NCI-H82 treated with DMSO at 0.1 percent for 48 hours (cell line): ENCODE measurements at regions not wholly inside any gene's neighbourhood (a gene's known extent, or its start where the extent isn't known, plus 50 kb on each side); places are given as distances from the start of the nearest gene placed in this dataset.

Experiments used
- DNase-seq: peaks from one replicate; lab custom pipeline; 2025; ENCODE audit not compliant: unreplicated experiment; lab: John Stamatoyannopoulos, UW

DNA sequence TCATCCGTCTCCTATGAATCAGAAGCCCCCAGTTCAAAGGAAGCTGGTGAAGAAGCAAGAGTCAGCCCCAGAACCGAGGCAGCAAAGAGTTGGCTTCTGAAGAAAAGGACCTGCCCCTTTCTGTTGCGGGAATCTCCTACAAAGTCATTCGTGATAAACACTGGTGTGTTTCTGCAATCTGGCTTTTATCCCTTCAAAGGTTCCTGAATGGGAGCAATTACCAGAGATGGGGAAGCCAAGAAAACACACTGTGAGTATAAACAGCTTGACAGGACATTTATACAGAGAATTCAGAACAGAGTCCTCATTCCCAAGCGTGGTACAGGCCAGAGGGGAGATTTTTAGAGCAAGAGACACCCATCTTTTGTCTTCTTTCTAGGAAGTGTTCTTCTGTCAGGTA, 226.8 kb upstream of the LNX1 start:
- DNase-seq: no peak

DNA sequence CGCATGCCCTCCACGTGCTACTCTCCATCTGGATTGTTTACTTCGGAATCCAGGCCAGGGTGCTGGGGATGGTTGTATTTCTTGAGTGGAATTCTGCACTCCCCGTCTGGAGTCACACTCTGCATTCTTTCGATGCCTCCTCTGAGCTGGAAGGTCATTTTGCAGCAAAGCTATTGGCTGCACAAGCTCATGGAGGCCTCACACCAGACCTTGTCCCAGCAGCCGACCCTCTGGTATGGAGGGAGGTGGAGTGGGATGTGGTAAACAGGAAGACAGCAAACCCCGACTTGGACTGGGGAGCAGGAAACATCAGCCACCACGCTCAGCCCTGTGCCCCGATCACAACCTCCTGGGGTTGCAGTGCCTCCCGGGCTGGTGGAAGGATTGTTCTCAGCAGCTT, 225.3 kb upstream of the LNX1 start:
- DNase-seq: no peak

DNA sequence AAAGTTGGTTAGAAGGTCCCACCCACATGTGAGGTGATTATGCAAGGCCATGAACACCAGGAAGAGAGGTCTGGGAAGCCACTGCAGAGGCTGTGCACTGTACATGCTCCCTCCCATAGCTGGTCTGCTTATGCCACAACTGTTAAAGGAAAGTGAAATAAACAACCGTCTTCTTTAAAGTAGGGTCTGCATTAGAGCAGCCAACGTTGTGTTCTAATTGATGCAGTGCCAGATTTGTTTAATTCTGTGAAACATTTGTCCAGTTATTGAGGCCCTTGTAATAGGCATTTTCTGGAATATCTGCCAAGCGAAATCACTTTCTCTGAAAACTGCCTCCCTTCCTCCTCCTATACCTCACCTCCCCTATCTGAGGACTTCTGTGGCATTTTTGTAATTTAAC, 224.0 kb upstream of the LNX1 start:
- DNase-seq: no peak

DNA sequence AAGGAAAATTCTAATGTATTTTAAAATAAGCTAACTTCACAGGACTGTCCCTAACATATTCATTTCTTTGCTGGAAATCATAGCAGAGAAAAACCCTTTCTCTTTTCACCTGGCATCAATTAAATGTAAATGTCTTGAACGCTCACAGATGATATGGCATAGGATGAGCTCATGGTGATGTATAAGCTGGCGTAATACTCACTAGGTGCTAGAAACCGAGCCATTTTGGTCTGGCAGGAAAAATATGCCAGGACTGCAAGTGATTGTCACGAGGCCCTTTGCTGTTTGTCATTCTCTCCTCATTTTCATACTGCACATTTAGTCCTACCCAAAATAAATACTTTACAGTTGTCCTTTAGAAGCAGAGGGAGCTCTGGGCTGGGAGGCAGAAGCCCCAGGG, 222.7 kb upstream of the LNX1 start:
- no peak for DNase-seq

GRCh38 chr4:53810643-53811042, 219.4 kb upstream of the LNX1 start:
- no peak for DNase-seq

DNA sequence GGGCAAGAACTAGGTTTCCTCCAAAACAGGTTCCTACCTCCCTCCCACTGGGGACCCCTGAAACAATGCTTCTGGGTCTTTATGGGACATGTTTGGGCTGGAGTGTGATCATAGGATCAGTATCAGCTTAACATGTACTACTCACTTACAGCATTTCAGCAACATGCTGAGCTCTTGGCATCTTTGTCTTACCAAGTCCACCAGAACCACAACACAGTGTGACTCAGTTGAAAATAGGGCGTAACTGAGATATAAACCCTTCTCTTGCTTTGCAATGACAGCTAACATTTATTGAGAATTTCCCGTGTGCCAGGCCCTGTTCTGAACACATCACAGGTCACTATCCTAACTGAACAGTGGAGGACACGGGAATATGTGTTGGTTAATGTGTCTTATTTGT, 218.5 kb upstream of the LNX1 start:
- no peak for DNase-seq

GRCh38 chr4:53805291-53805690, 214.0 kb upstream of the LNX1 start:
- no peak for DNase-seq

DNA sequence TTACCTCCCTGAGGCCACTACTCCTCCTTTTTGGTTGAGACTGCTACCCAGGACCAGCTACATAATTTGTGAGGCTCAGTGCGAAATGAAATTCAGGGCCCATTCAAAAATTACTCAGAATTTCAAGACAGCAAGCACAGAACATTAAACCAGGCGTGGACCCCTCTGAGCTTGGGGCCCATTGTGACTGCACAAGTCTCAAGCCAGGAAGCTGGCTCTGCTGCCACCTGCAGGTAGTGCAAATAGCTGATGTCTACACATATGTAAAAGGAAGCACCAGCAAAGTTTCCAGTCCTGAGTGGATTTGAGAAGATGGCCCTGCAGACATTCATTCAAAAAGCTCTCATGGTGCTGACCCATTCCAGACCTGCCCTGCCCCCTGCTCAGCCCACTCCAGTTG, 213.4 kb upstream of the LNX1 start:
- no peak for DNase-seq

DNA sequence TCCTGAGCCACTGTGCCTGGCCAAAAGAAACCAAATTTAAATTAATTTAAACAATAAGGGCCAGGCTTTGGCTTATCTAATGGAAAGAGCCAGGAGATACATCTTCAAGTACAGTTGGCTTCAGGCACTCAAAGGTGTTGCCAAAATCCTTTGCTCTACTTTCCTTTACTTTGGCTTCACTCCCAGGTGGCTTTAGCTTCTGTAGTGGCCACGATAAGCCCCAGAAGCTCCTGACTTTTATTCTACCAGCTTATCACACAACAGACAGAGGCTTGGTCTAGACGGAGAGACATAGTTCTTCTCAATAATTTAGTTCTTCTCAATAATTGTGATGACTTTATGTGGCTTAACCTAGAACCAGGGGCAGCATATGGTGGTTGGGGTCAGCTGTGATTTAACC, 211.2 kb upstream of the LNX1 start:
- DNase-seq: no peak

DNA sequence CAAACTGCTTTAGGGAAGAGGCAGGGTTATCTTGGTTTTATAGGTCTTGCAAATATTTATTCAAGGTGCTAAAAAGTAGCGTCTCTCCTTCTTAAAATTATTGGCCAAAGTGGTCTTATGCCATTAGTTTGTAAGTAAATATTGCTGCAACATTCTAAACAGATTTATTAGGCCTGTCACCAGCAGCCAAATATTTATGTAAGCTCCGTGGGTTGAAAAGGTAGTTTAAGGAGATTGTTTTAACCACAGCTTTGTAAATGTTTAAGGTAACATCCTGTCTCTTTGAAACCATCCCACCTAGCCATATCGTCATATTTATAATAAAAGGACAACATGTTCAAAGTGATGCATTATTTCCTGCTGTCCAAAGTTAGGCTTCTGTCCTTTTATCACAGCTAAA, 210.1 kb upstream of the LNX1 start:
- no peak for DNase-seq

DNA sequence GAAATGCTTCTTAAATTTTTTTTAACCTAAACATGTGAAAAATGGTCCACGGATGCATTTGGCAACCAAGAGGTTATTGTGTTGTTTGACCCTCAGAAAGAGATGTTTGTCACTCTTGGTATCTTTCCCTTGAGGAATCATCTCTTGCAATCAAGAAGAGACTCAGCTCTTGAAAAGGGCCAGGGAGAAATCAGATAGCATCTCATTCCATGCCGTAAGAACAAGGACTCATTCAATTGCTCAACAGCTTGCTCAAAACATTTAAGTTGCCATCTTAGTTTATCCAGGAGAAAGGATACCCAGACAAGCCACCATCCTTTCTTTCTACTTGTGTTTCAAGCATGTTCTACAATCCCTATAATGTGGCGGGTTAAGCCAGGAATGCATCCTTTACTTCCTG, 209.5 kb upstream of the LNX1 start:
- no peak for DNase-seq

GRCh38 chr4:53793096-53793495, 201.8 kb upstream of the LNX1 start:
- DNase-seq: no peak

GRCh38 chr4:53790286-53790685, 199.0 kb upstream of the LNX1 start:
- no peak for DNase-seq

DNA sequence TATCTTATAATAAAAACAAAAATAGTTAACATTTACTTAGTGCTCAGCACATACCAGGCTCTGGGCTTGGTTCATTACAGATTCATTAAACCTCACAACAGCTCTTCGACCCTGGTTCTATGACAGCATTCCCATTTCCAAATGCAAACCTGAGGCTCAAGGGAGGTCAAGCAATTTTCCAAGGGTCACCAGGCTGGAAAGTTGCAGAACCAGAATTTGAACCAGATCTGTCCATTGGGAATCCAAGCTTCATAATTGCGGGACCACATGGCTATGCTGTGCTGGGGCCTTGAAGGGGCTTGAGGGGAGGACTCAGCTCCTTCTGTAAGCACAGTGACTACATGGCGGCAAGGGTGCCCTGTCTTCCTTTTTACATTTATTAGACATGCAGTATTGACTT, 197.3 kb upstream of the LNX1 start:
- DNase-seq: no peak

- peak; percentile 51 for DNase-seq
These were observed 196.7 kb upstream of the LNX1 start for GRCh38 chr4:53788011-53788410.

DNA sequence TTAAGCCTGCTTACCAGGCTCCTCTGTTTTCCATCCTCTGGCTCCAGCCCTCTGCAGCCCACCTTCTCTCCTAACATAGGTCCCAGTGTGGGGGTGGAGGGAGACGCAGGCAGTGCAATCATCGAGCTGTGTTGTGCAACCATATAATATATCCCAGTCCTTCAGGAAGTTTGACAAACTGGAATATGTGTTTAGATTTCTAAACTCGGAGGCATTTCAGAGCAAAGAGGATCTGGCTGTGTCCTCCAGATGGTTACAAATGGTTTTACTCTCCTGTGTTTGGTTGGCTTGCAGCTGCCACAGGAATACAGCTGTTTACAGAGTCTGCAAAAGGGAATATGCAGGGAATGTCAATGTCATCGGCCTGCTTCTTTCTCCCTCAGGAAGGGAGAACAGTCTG, 195.3 kb upstream of the LNX1 start:
- no peak for DNase-seq

GRCh38 chr4:53785996-53786395, 194.7 kb upstream of the LNX1 start:
- DNase-seq: no peak

DNA sequence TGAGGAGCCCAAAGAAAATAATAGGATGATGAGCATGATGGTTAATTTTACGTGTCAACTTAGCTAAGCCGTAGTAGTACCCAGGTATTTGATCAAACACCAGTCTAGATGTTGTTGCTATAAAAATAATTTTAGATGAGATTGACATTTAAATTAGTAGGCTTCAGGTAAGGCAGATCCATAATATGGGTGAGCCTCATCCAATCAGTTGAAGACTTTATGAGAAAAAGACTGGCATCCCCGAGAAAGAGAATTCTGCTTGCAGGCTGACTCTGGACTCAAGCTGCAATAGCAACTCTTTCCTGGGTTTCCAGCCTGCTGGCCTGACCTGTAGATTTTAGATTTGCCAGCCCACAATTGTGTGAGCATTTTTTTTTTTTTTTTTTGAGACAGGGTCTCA, 192.8 kb upstream of the LNX1 start:
- DNase-seq: no peak

- no peak for DNase-seq
These were observed 192.0 kb upstream of the LNX1 start for GRCh38 chr4:53783208-53783859.

GRCh38 chr4:53782458-53782845, 191.2 kb upstream of the LNX1 start:
- no peak for DNase-seq

DNA sequence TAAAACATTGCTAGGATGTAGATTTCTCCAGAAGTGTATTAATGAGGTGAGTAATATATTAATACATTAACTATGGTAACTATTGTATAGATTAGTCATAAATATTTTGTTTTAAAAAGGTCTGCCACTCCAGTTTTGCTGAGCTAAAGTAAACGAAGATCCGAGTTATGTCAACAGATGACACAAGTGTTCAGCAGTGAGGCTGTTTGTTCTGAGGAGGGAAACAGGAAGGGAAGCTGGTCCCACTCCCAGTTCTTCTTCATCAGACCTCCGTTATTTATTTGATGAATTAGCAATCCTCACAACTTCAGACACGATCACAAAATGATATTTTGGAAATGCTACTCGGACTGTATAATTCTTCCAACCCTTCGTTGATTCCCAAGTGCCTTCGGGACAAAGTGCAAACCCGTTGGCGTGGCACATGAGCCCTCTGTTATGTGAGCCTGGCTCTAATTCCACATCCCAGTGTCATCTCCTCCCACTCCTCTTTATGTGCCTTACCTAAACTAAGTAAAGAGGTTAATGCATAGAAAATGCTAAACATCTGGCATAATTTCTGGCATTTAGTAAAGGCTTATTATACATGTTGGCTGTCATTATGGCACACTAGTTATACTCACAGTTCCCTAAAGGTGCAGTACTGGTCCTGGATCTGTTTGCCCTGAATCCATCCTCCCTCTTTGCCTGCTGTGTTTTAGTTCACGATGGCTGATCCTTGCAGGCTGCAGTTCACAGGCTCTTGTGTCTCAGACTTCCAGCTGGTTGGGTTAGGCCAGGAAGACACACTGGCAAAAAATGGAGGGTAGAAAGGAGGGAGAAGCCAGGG, 190.6 kb upstream of the LNX1 start:
- no peak for DNase-seq

GRCh38 chr4:53780736-53781400, 189.6 kb upstream of the LNX1 start:
- DNase-seq: no peak
